NCI-H1417 (cell line): ENCODE measurements at regions not wholly inside any gene's neighbourhood (a gene's known extent, or its start where the extent isn't known, plus 50 kb on each side); places are given as distances from the start of the nearest gene placed in this dataset.

Experiments
- DNase-seq, 3 experiments: peaks; one replicate each; lab custom pipeline; 2025; lab: John Stamatoyannopoulos, UW

GRCh38 chr16:64240586-64240985, 881.3 kb downstream of the CDH11 start:
- no peak for DNase-seq

GRCh38 chr16:64238571-64238970, 883.3 kb downstream of the CDH11 start:
- no peak for DNase-seq

GRCh38 chr16:64236316-64236715, 885.5 kb downstream of the CDH11 start:
- DNase-seq: no peak

GRCh38 chr16:64234200-64234599, 887.7 kb downstream of the CDH11 start:
- DNase-seq: no peak

GRCh38 chr16:64225696-64226095, 896.2 kb downstream of the CDH11 start:
- DNase-seq: no peak

GRCh38 chr16:64225036-64225435, 896.8 kb downstream of the CDH11 start:
- DNase-seq: no peak

GRCh38 chr16:64217789-64218535, 903.9 kb downstream of the CDH11 start:
- no peak for DNase-seq

- no peak for DNase-seq
Observed at GRCh38 chr16:64215730-64216129, 906.1 kb downstream of the CDH11 start.

GRCh38 chr16:64211331-64211730, 910.5 kb downstream of the CDH11 start:
- no peak for DNase-seq

GRCh38 chr16:64206862-64207261, 915.0 kb downstream of the CDH11 start:
- DNase-seq: no peak

- DNase-seq: no peak
Observed at GRCh38 chr16:64203126-64203525, 918.7 kb downstream of the CDH11 start.

- DNase-seq: no peak
Observed at GRCh38 chr16:64202571-64202970, 919.3 kb downstream of the CDH11 start.

- DNase-seq: no peak
Observed at GRCh38 chr16:64196444-64196843, 925.4 kb downstream of the CDH11 start.

GRCh38 chr16:64185954-64186353, 935.9 kb downstream of the CDH11 start:
- peak in 1 of 3 experiments; percentile 6 for DNase-seq

GRCh38 chr16:64184156-64184555, 937.7 kb downstream of the CDH11 start:
- DNase-seq: no peak

GRCh38 chr16:64182985-64183384, 938.9 kb downstream of the CDH11 start:
- DNase-seq: no peak

GRCh38 chr16:64181271-64181925, 940.5 kb downstream of the CDH11 start:
- DNase-seq: no peak

- DNase-seq: no peak
Observed at GRCh38 chr16:64180136-64180900, 941.5 kb downstream of the CDH11 start.

- no peak for DNase-seq
Observed at GRCh38 chr16:64174327-64174726, 947.5 kb downstream of the CDH11 start.

GRCh38 chr16:64172652-64173051, 949.2 kb downstream of the CDH11 start:
- DNase-seq: no peak

GRCh38 chr16:64172226-64172625, 949.6 kb downstream of the CDH11 start:
- DNase-seq: no peak

- DNase-seq: no peak
Observed at GRCh38 chr16:64171632-64172031, 950.2 kb downstream of the CDH11 start.

GRCh38 chr16:64168371-64168770, 953.5 kb downstream of the CDH11 start:
- DNase-seq: no peak
